HG03060 (cell line): ENCODE measurements at regions not wholly inside any gene's neighbourhood (a gene's known extent, or its start where the extent isn't known, plus 50 kb on each side); places are given as distances from the start of the nearest gene placed in this dataset.

Experiments used
- ATAC-seq: cut with Tn5 transposase; IDR thresholded peaks from one replicate; pipeline ENCODE4 v1.9.1; 2021; ENCODE audit warnings: low read depth, moderate number of reproducible peaks; ENCODE audit not compliant: unreplicated experiment

DNA sequence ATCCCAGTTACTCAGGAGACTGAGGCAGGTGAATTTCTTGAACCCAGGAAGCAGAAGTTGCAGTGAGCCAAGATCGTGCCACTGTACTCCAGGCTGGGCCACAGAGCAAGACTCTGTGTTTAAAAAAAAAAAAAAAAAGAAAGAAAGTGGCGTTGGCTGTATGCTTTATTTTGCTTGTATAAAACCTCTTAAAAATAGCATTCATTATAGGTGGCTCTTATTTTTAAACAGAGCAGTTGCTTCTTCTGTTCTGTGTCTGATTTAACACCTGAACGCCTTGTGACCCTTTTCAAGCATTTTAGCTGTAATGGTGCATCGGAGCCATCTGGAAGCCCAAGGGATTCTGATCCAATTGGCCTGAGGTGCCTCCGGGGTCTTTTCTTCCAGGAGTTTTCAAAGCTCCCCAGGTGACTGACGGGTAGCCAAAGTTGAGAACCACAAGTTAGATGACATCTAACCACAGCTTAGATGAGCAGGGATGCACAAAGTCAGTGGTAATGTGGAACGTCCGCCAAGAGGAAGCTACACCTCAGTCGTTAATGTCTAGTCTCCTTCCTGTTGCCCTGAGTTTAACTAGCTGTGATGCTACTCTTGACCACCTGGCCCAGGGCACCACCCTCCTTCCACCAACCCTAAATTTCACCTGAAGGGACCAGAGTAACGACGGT, 274.6 kb upstream of the KLF6 start:
- no peak for ATAC-seq

DNA sequence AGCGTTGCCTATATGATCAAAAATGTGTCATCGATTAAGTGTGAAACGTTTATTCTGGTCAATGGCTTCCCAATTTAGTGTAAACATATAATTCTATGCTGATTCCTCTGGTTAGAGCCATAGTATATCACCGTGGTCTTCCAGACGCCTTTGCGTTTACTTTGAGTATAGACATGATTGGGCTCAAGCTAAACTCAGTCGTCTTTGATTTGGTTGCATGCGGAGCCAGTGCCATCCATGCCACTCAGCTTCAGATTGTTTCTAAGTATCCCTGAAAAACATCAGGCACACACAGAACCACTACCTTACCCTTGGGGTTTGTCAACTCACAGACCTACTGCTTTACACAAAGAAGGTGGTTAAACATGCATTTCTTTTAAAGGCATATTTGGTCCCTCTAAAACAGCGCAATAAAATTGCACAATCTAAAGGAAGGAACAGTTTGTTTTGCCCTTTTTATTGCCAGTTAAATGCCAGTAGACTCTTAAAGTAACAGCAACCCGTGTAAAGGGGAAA, 273.6 kb upstream of the KLF6 start:
- ATAC-seq, result no peak

DNA sequence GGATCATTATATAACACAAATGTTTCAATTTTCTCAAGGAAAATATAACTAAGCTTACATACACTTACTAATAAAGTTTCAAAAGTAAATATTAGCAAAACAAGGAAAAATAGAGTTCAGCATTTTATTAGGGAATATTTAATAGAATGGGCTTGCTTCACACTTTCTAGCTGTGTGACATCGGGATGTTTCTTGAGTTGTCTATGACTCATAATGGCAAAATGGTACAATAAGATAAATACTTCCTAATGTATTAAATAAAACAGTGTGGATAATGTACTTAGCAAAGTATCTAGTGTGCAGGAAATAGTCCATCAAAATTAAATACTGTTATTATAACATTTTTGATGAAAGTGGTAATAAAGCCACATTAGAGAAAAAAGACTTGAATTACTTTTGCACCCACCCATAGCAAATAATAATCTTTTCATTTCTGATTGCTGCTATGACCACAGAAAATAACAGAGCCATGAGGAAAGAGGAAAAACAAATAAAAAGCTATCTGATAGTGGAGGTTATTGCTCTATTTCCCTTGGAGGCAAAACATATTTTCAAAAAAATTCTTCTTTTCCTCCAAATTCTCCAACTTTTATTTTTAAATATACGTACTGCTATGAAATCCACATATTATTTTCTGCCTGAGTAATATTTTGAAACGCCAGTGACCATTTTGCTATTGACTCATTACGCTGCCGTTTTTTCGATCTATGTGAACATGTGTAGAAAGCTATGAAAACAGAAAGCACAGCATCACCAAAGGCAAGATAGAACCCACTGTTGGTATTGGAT, 272.9 kb upstream of the KLF6 start:
- ATAC-seq, result no peak

DNA sequence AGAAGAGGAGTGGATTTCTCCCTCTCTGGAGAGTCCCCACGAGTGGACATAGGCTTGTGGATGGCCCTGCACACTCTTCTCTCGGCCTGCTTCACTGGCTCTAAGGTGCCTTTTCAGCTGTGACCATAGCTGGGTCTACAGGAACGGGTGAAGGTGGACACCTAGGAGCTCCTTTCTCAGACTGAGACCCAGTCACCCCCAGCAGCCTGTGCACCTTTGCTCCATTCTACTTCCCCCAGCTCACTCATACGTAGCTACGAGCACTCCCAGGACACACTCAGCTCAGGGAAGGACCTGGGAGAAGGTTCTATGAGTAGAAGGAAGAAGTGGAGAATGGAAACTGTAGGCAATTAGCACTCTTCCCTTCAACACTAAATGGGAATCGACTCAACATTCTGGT, 272.0 kb upstream of the KLF6 start:
- no peak for ATAC-seq

DNA sequence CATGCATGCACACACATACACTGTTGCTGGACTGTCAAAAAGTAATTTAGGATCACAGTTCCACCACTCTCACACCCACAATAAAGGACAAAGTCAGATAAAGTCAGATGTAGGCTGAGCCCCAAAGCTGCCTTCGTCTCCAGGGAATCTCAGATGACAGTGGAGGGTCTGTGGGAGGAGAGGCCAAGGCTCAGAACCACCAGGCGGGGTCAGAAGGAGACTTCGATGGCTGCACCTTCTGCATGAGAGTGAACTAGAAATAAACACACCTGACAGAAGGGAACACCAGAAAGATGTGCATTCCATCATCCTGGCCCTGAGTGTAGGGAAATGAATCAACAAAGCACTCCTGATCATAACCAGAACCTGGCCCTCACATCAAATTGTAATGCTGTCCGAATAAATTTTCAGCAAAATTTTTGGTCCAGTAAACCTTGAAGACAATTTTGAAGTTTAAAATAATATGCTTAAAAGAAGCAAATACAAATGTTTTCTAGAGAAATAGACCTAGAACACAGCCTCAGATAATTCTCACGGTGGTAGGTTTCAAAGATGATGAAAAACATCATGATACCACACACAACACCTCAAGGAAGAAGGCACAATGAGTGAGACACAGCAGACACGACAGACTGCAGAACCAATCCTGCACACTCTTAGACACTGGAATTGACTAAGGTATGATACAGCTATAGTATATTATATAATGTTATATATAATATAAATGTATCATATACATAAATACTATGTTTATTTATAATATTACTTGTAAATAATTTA, 269.8 kb upstream of the KLF6 start:
- ATAC-seq, result no peak

DNA sequence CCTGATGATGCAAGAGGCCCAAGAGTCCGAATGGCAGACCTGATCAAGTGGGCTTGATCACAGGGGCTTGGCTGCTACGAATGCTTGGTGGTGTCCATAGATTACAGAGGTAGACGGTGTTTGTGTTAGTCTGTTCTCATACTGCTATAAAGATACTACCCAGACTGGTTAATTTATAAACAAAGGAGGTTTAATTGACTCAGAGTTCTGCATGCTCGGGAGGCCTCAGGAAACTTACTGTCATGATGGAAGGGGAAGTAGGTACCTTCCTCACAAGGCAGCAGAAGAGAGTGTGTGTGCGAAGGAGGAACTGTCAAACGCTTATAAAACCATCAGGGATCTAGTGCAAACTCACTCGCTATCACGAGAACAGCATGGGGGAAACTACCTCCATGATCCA, 268.9 kb upstream of the KLF6 start:
- ATAC-seq, result no peak

DNA sequence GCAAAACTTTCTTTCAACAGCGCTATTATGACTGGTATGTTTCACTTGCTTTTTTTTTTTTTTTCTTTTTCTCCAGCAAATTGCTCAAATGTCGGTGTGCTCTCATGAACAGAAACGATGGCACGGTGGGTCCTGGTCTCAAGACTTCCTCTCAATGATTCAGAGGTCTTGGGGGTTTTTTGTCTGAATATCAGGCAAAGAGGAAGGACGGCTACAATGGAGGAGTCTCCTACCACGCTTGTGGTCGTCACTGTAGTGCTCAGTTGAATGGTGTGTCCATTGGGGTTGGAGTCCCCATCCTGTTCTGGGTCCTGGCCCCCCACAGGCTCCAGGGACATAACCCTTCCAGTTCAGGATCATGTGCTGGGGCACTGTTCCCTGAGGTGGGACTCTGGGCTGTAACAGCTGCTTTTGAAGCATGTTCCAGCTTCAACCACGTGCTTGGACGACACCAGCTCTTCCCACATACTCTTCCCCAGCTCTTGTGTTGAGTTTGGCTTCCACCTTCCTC, 266.7 kb upstream of the KLF6 start:
- no peak for ATAC-seq

DNA sequence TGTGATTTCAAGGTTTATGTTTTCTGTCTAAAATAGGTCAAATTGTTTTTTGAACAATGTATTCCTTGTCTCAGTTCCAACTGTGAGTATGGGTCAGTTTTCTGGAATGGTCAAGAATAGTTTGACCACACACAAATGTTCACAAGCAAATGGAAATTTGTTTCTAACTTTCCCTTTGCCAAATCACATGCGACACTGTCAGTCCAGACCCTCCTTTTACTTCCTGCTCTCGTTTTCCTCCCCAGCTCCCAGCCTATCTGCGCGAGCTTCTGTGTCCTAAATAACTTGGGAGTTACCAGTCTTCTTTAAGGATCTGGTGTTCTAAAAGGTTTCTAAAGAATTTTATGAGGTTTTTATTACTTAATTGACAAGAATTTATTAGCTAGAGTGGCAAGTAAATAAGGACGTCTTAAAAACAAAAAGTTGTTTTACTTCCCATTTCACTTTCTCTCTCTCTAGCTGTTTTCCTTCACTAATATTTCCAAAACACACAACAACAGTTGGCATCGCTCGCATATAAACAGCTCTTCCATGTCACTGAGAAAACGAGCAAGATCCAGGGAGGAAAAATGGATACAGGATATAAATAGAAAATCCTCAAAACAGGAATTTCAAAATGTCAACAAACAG, 266.1 kb upstream of the KLF6 start:
- ATAC-seq, result no peak

DNA sequence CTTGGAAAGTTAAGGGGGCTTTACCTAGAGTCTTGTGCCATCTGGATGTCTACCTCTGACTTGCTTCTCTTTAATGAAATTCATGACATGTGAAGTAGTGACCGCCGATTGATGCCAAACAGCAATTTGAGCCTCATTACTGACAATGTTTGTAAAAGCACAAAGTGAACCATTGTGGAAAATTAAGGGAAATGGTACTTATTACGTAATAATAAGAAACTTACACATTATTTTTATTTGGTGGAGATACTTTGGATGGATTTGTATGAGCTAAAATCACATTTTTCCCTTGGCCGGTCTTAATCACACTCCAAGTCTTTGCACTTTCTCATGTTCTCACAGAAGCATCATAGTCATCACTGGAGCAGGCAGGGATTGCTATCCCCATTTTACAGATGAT, 265.1 kb upstream of the KLF6 start:
- no peak for ATAC-seq

DNA sequence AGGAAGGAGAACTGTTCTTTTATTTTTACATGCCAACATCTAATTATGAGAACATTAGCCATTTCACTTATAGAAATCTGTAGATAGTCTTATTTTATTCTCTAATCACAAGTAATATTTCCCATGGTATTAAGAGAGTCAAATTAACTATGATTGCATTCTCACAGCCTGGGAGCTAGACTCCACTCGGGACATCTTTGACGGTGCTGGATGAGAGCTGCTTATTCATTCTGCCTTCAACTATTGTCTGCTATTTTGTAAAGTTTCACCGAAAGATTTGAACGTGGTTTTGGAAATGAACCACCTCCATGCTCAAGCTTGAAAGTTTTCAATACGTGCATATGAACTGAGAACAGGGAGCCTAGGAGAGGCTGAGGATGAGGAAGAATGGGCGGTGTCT, 264.3 kb upstream of the KLF6 start:
- no peak for ATAC-seq

DNA sequence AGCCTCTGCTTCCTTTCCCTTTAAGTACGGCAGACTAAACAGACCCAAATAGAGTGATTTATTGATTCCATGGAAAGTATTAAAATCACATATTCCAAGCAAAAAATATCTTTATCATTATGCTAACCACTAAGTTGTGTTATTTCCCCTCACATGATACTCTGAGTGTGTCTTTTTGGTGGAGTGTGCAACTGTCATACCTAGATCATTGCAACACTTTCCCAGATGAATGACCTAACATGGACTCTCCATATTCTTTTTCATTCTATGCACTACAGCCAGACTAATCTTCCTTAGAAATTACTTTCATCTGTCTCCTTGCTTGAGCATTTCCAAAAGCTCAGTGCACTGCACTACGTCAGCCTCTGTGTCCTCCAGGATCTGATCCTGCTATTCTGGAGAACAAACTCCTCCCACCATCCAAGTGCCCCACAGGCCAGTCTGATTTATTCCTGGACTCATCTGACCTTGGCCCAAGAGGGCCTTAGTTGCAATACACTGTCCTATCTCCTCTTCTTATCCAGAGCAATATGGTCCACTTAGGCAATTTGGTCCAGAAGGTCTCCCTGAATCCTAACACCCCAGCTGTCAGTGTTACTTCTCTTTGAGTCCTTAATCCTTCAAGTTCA, 263.3 kb upstream of the KLF6 start:
- ATAC-seq, result no peak

DNA sequence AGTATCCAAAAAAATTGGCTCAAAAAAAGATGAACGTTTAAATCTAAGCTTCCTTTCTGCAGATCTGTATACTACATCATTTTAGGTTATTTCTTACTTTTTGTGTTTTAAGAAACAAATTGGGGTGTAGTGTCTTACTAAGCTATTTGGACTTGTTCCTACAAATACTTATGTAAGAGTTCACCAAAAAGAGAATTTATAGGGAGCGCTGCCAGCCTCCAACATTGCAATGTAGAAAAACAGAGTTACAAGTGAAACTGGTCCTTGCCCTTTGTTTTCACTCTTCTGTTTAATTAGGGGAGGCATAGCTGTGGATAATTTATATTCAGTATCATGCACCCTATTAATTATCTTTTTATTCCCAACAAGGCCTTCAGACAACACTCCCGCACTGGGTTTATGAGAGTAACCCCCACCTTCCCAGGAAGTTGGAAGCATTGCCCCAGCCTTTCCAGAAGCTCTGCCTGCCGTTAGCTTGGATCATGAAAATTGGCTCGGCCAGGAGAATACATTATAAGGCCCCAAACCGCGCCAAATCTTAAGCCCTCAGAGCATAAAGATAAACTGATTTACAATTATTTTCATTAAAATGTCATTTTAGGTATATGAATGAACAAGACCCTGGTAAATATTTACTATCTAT, 261.8 kb upstream of the KLF6 start:
- no peak for ATAC-seq

DNA sequence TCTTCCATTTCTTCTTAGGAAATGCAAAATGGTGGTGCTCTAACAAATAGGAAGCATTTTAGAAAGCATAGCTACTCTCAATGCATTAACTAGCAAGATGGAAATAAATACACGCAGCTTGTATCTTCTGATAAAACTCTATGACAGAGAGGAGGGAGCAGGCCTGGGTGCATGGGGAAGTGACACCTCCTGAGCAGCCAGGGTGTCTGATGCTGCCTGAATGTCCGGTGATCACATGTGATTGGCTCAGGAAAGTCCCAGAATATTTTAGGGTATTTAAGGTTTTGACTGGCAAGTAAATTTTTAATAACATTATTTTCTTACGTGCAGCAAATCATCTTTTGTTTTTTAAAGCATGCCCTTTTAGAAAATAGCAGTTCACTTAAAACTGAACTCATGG, 261.0 kb upstream of the KLF6 start:
- ATAC-seq, result no peak

DNA sequence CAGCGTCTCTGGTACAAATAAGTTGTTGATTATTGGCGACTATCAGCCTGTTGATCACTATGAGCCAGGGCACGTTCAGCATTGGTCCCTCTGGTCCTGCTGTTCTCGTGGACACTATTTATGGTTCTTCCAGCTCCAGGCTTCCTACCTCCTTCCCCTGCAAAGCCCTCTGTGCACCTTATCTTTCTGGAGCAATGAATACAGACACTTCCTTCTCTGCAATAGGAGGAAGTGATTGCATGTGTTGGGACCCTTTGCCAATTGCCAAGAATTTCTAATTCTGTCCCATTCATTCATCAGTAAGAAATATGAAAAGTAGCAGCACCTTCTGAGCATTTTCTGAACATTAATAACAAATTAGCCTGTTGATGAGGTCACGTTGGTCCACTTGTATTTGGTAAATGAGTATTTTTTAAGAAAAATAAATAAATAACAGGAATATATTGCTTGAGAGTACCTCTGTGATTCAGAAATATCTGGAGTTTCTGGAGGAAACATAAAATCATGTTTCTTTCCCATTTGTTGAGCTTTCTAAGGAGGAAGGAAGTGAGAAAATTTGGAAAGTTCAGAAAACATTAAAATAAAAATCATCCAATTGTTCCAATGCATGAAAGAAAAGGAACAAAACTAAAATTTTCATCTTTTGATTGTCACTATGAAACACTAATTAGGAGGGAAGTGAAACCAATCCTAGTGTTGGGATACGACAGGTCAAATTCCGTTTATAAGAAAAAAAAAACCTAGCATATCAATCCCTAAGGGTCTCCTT, 259.1 kb upstream of the KLF6 start:
- ATAC-seq, result no peak

DNA sequence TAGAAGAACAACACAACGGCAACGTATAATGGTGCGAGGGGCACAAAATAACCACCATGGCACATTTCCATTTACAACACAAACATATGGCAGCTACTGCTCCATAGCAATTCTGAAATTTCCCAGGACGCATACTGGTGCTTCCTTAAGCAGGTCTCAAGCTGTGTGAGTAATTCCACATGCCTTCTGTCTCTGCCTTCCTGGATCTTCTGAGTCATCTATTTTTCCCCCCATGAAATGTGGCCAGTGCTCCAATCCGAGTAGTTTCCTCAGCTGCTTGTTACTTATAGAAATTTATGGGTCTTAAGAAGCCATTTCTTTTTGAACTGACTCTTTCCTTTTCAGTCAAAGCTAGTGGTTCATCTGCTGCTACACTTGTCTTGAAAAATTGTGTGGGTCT, 256.6 kb upstream of the KLF6 start:
- ATAC-seq, result no peak

DNA sequence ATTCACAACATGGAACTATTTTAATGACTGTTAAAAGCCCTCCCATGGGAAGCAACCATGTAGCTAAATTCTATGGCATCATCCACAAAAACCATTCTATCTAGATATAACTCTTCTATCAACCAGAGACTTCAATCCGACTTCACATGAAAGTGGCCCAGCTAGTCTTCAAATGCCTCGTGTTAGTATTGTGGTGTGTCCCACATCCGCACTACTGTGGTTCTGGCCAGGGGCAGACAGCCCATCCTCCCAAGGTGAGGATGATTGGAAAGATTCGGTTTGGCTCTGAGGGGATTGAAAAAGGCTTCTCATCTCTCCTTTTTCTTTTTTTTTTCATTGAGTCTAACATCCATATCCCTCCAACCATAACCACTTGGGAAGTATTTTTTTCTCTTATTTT, 253.0 kb upstream of the KLF6 start:
- ATAC-seq, result no peak

DNA sequence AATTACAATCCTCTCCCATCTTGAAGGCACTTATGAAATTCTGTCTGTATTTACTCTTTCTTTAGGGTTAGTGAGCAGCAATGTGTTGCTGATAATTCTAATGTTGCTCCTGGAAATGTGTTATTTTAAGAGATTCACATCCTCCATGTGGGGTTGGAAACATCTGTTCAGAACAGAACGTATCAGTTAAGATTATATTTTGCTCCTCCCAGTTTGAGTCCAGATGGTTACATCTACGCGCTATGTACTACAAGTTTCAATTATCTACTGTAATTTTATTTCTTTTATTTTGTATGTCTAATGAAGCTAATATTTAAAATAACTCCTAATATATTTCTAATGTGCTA, 250.6 kb upstream of the KLF6 start:
- no peak for ATAC-seq

DNA sequence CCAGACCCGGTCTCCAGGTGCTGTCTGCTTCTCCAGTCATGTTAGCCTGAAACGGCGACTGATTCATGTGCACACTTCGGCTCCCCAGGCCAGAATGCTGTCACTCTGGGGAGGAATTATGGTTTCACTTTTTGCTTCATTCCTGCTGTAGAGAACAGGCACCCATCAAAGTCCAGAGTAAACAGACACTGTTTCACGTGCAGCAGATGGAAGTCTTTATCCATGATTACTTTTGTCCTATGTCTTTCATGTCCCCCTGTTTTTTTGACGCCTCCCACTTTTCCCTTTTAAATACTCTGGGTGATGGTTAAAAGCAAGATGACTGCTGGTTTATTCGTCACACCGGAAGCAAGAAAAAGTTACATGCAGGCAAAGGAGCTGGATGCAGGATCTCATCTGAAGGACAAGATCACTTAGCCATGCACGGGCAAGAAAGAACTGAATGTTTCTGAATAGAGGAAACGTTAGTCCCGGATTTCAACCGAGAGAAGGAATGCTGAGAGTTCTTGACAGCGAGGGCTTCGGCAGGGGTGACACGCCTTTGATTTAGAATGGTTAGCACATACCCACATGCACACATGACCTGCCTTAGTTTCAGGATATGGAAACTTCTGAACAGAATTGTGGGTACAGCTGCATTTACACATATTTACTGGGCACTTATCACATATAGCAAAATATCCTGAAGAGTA, 250.0 kb upstream of the KLF6 start:
- ATAC-seq, result no peak
